ENCODE measurements at regions not wholly inside any gene's neighbourhood (a gene's known extent, or its start where the extent isn't known, plus 50 kb on each side); places are given as distances from the start of the nearest gene placed in this dataset.
"Not testable (repeated sequence)": the region's sequence is repeated elsewhere in the genome, so short reads cannot be mapped to it uniquely, and the experiment has no call there.

GRCh38 chr1:797649-798048, 111.2 kb upstream of the OR4F16 start:
- not testable (repeated sequence) for TF ChIP-seq CTCF, EP300, POLR2A, POLR2AphosphoS5 (IDR thresholded peaks at IDR 0.05)

Data from upper lobe of left lung (tissue), 4 donors.